HEK293T (cell line): ENCODE measurements at regions not wholly inside any gene's neighbourhood (a gene's known extent, or its start where the extent isn't known, plus 50 kb on each side); places are given as distances from the start of the nearest gene placed in this dataset.

Source experiments
- BHLHE40 ChIP-seq: fragments of 450-650 bp; IDR thresholded peaks from 2 replicates; pipeline ENCODE4 v1.6.1; 2016; ENCODE audit warnings: mild to moderate bottlenecking, moderate library complexity, borderline replicate concordance
- ELF4 ChIP-seq: fragments of 450-650 bp; IDR thresholded peaks from 2 replicates; pipeline ENCODE4 v1.6.1; 2017; ENCODE audit warnings: antibody characterized with exemption
- FOXA1 ChIP-seq: fragments of 450-650 bp; IDR thresholded peaks from 2 replicates; pipeline ENCODE4 v1.6.1; 2016; ENCODE audit warnings: mild to moderate bottlenecking
- FOXK2 ChIP-seq: fragments of 450-650 bp; IDR thresholded peaks from 2 replicates; pipeline ENCODE4 v1.6.1; 2016; ENCODE audit warnings: mild to moderate bottlenecking
- FOXM1 ChIP-seq: fragments of 450-650 bp; IDR thresholded peaks from 2 replicates; pipeline ENCODE4 v1.6.1; 2017; ENCODE audit warnings: mild to moderate bottlenecking, borderline replicate concordance
- PKNOX1 ChIP-seq: fragments of 450-650 bp; IDR thresholded peaks from 2 replicates; pipeline ENCODE4 v1.6.1; 2016
- SUZ12 ChIP-seq: fragments of 450-650 bp; IDR thresholded peaks from 2 replicates; pipeline ENCODE4 v1.6.1; 2016; ENCODE audit warnings: mild to moderate bottlenecking
- TARDBP ChIP-seq: fragments of 450-650 bp; IDR thresholded peaks from 2 replicates; pipeline ENCODE4 v1.6.1; 2016

- TF ChIP-seq BHLHE40 = no peak
- TF ChIP-seq FOXA1 = no peak
- no peak for TF ChIP-seq FOXM1
- TF ChIP-seq SUZ12 = no peak
- no peak for TF ChIP-seq FOXK2
- TF ChIP-seq PKNOX1 = no peak
- TF ChIP-seq TARDBP = no peak
- no peak for TF ChIP-seq ELF4
Measured at GRCh38 chr10:77717336-77717735, 79.7 kb upstream of the KCNMA1 start.
